ENCODE measurements at regions not wholly inside any gene's neighbourhood (a gene's known extent, or its start where the extent isn't known, plus 50 kb on each side); places are given as distances from the start of the nearest gene placed in this dataset.

DNA sequence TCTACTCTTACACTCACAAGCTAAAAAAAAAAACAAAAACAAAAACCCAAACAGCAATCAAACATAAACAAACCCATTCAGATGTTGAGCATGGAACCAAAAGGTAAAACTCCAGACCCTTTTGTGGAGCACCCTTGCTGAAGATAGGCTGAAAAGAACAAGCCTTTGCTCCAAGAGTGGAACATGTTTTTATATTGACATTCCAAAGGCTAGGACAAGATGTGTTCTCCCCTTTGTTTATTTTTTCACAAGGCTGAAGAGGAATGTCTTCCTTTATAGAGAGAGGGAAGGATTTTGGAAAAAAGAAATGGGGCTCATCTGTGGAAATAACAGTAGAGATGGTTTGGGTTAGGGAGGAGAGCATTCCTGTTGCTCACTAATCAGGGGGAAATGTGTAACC is 87.2 kb upstream of the ELMO1 start:
- TF ChIP-seq EZH2phosphoT487 (IDR thresholded peaks at IDR 0.05; ENCODE audit: borderline replicate concordance) (no peak), CTCF (conservative IDR thresholded peaks at IDR 0.05; ENCODE audit: low read length) (no peak)

Data from Loucy (cell line).